Uterus (tissue), 2 donors: ENCODE measurements at regions not wholly inside any gene's neighbourhood (a gene's known extent, or its start where the extent isn't known, plus 50 kb on each side); places are given as distances from the start of the nearest gene placed in this dataset.

Source experiments
- POLR2A ChIP-seq, 2 donors: fragments of 450-650 bp; IDR thresholded peaks; one replicate each; pipeline ENCODE4 v1.6.1; 2016; ENCODE audit warnings: antibody characterized with exemption in 2 of 2, mild to moderate bottlenecking in 1 of 2, moderate library complexity in 1 of 2
- TF ChIP-seq, protein P1 (sequence below), 4 experiments: fragments of 200-600 bp in 2 of 4; fragments of 450-650 bp in 2 of 4; sonication (generic) in 2 of 4; IDR thresholded peaks; one replicate each; pipeline ENCODE4 v1.5.1; 2016 to 2019; ENCODE audit warnings: antibody characterized with exemption in 4 of 4, mild to moderate bottlenecking in 2 of 4, moderate library complexity in 1 of 4

DNA sequence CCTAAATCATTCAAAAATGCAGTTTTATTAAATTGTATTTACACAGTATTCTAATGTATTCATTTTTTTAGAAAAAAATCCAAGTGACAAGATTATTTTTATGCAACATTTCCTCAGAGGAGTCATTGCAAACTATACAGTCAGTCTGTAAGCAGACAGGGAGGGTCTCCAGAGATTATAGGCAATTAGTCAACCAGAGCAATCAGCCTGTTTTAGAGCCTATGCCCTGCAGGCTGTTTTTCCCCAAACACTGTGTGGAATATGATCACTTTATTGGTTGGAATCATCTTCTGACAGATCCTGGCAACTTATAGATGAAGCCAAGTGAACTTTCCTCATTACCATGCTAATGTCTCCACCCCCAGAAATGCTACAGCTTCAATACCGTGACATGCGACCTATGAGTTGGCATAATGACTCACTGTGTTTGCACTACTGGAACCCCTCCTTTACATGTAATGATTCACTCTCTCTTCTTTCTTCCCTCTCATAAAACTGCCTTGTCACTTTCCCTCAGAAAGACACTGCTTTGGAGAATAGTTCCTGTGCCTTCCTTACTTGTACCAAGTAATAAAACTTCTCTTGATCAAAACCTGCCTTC is 577.7 kb upstream of the FTMT start:
- no peak for TF ChIP-seq POLR2A (IDR thresholded peaks at IDR 0.05)
- TF ChIP-seq, protein P1, sequence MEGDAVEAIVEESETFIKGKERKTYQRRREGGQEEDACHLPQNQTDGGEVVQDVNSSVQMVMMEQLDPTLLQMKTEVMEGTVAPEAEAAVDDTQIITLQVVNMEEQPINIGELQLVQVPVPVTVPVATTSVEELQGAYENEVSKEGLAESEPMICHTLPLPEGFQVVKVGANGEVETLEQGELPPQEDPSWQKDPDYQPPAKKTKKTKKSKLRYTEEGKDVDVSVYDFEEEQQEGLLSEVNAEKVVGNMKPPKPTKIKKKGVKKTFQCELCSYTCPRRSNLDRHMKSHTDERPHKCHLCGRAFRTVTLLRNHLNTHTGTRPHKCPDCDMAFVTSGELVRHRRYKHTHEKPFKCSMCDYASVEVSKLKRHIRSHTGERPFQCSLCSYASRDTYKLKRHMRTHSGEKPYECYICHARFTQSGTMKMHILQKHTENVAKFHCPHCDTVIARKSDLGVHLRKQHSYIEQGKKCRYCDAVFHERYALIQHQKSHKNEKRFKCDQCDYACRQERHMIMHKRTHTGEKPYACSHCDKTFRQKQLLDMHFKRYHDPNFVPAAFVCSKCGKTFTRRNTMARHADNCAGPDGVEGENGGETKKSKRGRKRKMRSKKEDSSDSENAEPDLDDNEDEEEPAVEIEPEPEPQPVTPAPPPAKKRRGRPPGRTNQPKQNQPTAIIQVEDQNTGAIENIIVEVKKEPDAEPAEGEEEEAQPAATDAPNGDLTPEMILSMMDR (IDR thresholded peaks at IDR 0.05) = no peak
